GM13976 (cell line): ENCODE measurements at regions not wholly inside any gene's neighbourhood (a gene's known extent, or its start where the extent isn't known, plus 50 kb on each side); places are given as distances from the start of the nearest gene placed in this dataset.

Experiments
- DNase-seq: peaks from one replicate; pipeline ENCODE4 v3.0.0; 2012; ENCODE audit warnings: low spot score
- CTCF ChIP-seq: IDR thresholded peaks from 2 replicates; pipeline ENCODE4 v1.5.1; 2012; ENCODE audit warnings: borderline replicate concordance, mild to moderate bottlenecking; ENCODE audit not compliant: insufficient read depth; ENCODE audit errors: extremely low read depth, missing control alignments, control extremely low read depth
- in situ Hi-C: fragments of 300-500 bp; cut with MboI; formaldehyde crosslinking; loops from one replicate; pipeline ENCODE4 v1.12.0; 2022; ENCODE audit warnings: low sequenced_read_pairs, mixed read lengths, inconsistent platforms; ENCODE audit not compliant: unreplicated experiment

GRCh38 chr11:80182901-80183300, 742.1 kb upstream of the TENM4 start:
- in situ Hi-C loops, result no loop called here
- DNase-seq, result no peak
- no peak for TF ChIP-seq CTCF

GRCh38 chr11:80173371-80174136, 732.7 kb upstream of the TENM4 start:
- DNase-seq, result no peak
- TF ChIP-seq CTCF, result no peak
- in situ Hi-C loops, result loop anchor here (25.0 kb wide), 1 partner anchor 461 kb away; no protein-coding TSS in a partner anchor

- in situ Hi-C loops, result loop anchor here (25.0 kb wide), 1 partner anchor 456 kb away; no protein-coding TSS in a partner anchor
- DNase-seq, result no peak
- TF ChIP-seq CTCF, result no peak
Measured at GRCh38 chr11:80168796-80169195, 728.0 kb upstream of the TENM4 start.

GRCh38 chr11:80167766-80168165, 726.9 kb upstream of the TENM4 start:
- no peak for TF ChIP-seq CTCF
- no peak for DNase-seq
- in situ Hi-C loops, result loop anchor here (25.0 kb wide), 1 partner anchor 455 kb away; no protein-coding TSS in a partner anchor

- no peak for TF ChIP-seq CTCF
- no peak for DNase-seq
- in situ Hi-C loops, result loop anchor here (25.0 kb wide), 1 partner anchor 453 kb away; no protein-coding TSS in a partner anchor
Measured at GRCh38 chr11:80165744-80166143, 724.9 kb upstream of the TENM4 start.

GRCh38 chr11:80163441-80163840, 722.6 kb upstream of the TENM4 start:
- in situ Hi-C loops, result loop anchor here (25.0 kb wide), 1 partner anchor 451 kb away; no protein-coding TSS in a partner anchor
- DNase-seq, result no peak
- TF ChIP-seq CTCF, result no peak
